OCI-LY1 (cell line): ENCODE measurements at regions not wholly inside any gene's neighbourhood (a gene's known extent, or its start where the extent isn't known, plus 50 kb on each side); places are given as distances from the start of the nearest gene placed in this dataset.
"Not testable (repeated sequence)": the region's sequence is repeated elsewhere in the genome, so short reads cannot be mapped to it uniquely, and the experiment has no call there.

Experiments used
- H2AFZ ChIP-seq: fragments of 200-600 bp; sonication (generic), shearing (Covaris generic); 2 replicates; pipeline ENCODE4 v1.6.0; 2014; ENCODE audit warnings: antibody characterized with exemption, mild to moderate bottlenecking, low read length
- H3F3A ChIP-seq: fragments of 200-600 bp; sonication (generic), shearing (Covaris generic); 2 replicates; pipeline ENCODE4 v1.6.0; 2014; ENCODE audit warnings: mild to moderate bottlenecking, antibody characterized with exemption, low read length, moderate library complexity; ENCODE audit not compliant: insufficient read depth
- H3K27ac ChIP-seq: fragments of 200-600 bp; sonication (generic); 2 replicates; pipeline ENCODE4 v1.5.1; 2014; ENCODE audit warnings: low read length, mixed run types, mild to moderate bottlenecking, low read depth; ENCODE audit not compliant: poor library complexity, severe bottlenecking
- H3K27me3 ChIP-seq: fragments of 200-600 bp; sonication (generic); 2 replicates; pipeline ENCODE4 v1.6.0; 2014; ENCODE audit warnings: antibody characterized with exemption, mild to moderate bottlenecking, low read length, moderate library complexity; ENCODE audit not compliant: insufficient read depth
- H3K36me3 ChIP-seq: fragments of 200-600 bp; sonication (generic); 2 replicates; pipeline ENCODE4 v1.6.1; 2014; ENCODE audit warnings: mild to moderate bottlenecking, antibody characterized with exemption, low read length, moderate library complexity, mixed read lengths; ENCODE audit not compliant: insufficient read depth
- H3K4me1 ChIP-seq: fragments of 200-600 bp; sonication (generic); 2 replicates; pipeline ENCODE4 v1.5.1; 2014; ENCODE audit warnings: mild to moderate bottlenecking, low read length, moderate library complexity; ENCODE audit not compliant: insufficient read depth, severe bottlenecking
- H3K4me2 ChIP-seq: fragments of 200-600 bp; sonication (generic), shearing (Covaris generic); 2 replicates; pipeline ENCODE4 v1.6.1; 2014; ENCODE audit warnings: low read length
- H3K4me3 ChIP-seq: fragments of 200-600 bp; sonication (generic); 2 replicates; pipeline ENCODE4 v1.5.1; 2014; ENCODE audit warnings: low read length, low read depth, mild to moderate bottlenecking, mixed read lengths; ENCODE audit not compliant: poor library complexity, severe bottlenecking
- H3K79me2 ChIP-seq: fragments of 200-600 bp; shearing (Covaris generic); 2 replicates; pipeline ENCODE4 v1.6.1; 2016; ENCODE audit warnings: mixed run types, low read length, mixed read lengths; ENCODE audit not compliant: insufficient read depth
- H3K9ac ChIP-seq: fragments of 200-600 bp; sonication (generic), shearing (Covaris generic); 2 replicates; pipeline ENCODE4 v1.6.1; 2014; ENCODE audit warnings: mild to moderate bottlenecking, low read length, mixed read lengths
- H3K9me2 ChIP-seq: fragments of 200-600 bp; sonication (generic), shearing (Covaris generic); 2 replicates; pipeline ENCODE4 v1.6.1; 2014; ENCODE audit warnings: low read depth, mild to moderate bottlenecking, low read length, mixed read lengths
- H3K9me3 ChIP-seq: fragments of 200-600 bp; shearing (Covaris generic); 2 replicates; pipeline ENCODE4 v1.6.1; 2014; ENCODE audit warnings: low read length, mixed read lengths
- H4K20me1 ChIP-seq: fragments of 200-600 bp; sonication (generic), shearing (Covaris generic); 2 replicates; pipeline ENCODE4 v1.6.0; 2016; ENCODE audit warnings: mild to moderate bottlenecking, low read length; ENCODE audit not compliant: insufficient read depth
- CTCF ChIP-seq: fragments of 200-600 bp; sonication (generic), shearing (Covaris generic); IDR thresholded peaks from 2 replicates; pipeline ENCODE4 v1.5.1; 2017; ENCODE audit warnings: mild to moderate bottlenecking, antibody characterized with exemption, low read length, moderate library complexity, mixed read lengths
- EZH2 ChIP-seq: fragments of 200-600 bp; sonication (generic), shearing (Covaris generic); IDR thresholded peaks from 2 replicates; pipeline ENCODE4 v1.8.0; 2017; ENCODE audit warnings: borderline replicate concordance, mixed run types, mild to moderate bottlenecking, antibody characterized with exemption, low read length, moderate library complexity, mixed read lengths

GRCh38 chr13:82187227-82187626 is 1695.0 kb downstream of the SLITRK1 start:
- TF ChIP-seq CTCF: no peak
- no peak for TF ChIP-seq EZH2
- Histone ChIP-seq H2AFZ (no peak overlapping the region), H3K27ac (no peak overlapping the region), H3F3A (no peaks in the 10 kb centered on the region), H3K4me1 (no peaks in the 10 kb centered on the region), H3K27me3 (no peaks in the 10 kb centered on the region), H3K4me3 (no peak overlapping the region), H3K9ac (no peak overlapping the region), H3K4me2 (no peak overlapping the region), H4K20me1 (no peaks in the 10 kb centered on the region), H3K9me3 (no peaks in the 10 kb centered on the region), H3K9me2 (no peaks in the 10 kb centered on the region), H3K36me3 (no peaks in the 10 kb centered on the region), H3K79me2 (no peaks in the 10 kb centered on the region)

GRCh38 chr13:82176751-82177150 is 1705.5 kb downstream of the SLITRK1 start:
- H4K20me1 ChIP-seq: no peaks in the 10 kb centered on the region
- H3K4me3 ChIP-seq: no peak overlapping the region
- H3F3A ChIP-seq: no peaks in the 10 kb centered on the region
- TF ChIP-seq CTCF (no peak), EZH2 (no peak)
- H3K4me2 ChIP-seq: no peak overlapping the region
- no peak overlapping the region for H2AFZ ChIP-seq
- no peaks in the 10 kb centered on the region for H3K27me3 ChIP-seq
- no peaks in the 10 kb centered on the region for H3K9me2 ChIP-seq
- no peak overlapping the region for H3K27ac ChIP-seq
- no peaks in the 10 kb centered on the region for H3K4me1 ChIP-seq
- H3K36me3 ChIP-seq: no peaks in the 10 kb centered on the region
- H3K79me2 ChIP-seq: no peaks in the 10 kb centered on the region
- H3K9me3 ChIP-seq: no peaks in the 10 kb centered on the region
- no peak overlapping the region for H3K9ac ChIP-seq

- H3K79me2 ChIP-seq: no peaks in the 10 kb centered on the region
- H3K27me3 ChIP-seq: no peaks in the 10 kb centered on the region
- no peak overlapping the region for H3K9ac ChIP-seq
- H3K4me3 ChIP-seq: no peak overlapping the region
- H4K20me1 ChIP-seq: no peaks in the 10 kb centered on the region
- H3K9me2 ChIP-seq: no peaks in the 10 kb centered on the region
- H3K36me3 ChIP-seq: no peaks in the 10 kb centered on the region
- no peaks in the 10 kb centered on the region for H3K9me3 ChIP-seq
- H3K4me1 ChIP-seq: no peaks in the 10 kb centered on the region
- H3F3A ChIP-seq: no peaks in the 10 kb centered on the region
- no peak for TF ChIP-seq EZH2
- TF ChIP-seq CTCF: no peak
- H3K27ac ChIP-seq: no peak overlapping the region
- H2AFZ ChIP-seq: no peak overlapping the region
- no peak overlapping the region for H3K4me2 ChIP-seq
Measured at GRCh38 chr13:82165396-82166174, 1716.7 kb downstream of the SLITRK1 start.

- not testable (repeated sequence) for H3K36me3 ChIP-seq, H3K9me3 ChIP-seq, H3K9me2 ChIP-seq, H3K27ac ChIP-seq, H3K4me2 ChIP-seq, H4K20me1 ChIP-seq, H3F3A ChIP-seq, H2AFZ ChIP-seq, H3K9ac ChIP-seq, H3K27me3 ChIP-seq, H3K4me1 ChIP-seq, H3K4me3 ChIP-seq, H3K79me2 ChIP-seq
Measured at GRCh38 chr13:82164780-82165395, 1717.4 kb downstream of the SLITRK1 start.
